ENCODE measurements at regions not wholly inside any gene's neighbourhood (a gene's known extent, or its start where the extent isn't known, plus 50 kb on each side); places are given as distances from the start of the nearest gene placed in this dataset.

- DNase-seq = no peak
These were observed 245.4 kb upstream of the TFPI start for GRCh38 chr2:187799601-187800000.

- no peak for DNase-seq
These were observed 249.6 kb upstream of the TFPI start for GRCh38 chr2:187803816-187804215.

GRCh38 chr2:187815113-187815512 is 260.9 kb upstream of the TFPI start:
- DNase-seq = no peak

GRCh38 chr2:187819624-187820023 is 265.4 kb upstream of the TFPI start:
- DNase-seq = no peak

- DNase-seq = no peak
These were observed 270.9 kb upstream of the TFPI start for GRCh38 chr2:187825108-187825507.

GRCh38 chr2:187826023-187826422 is 271.8 kb upstream of the TFPI start:
- no peak for DNase-seq

- no peak for DNase-seq
These were observed 280.6 kb upstream of the TFPI start for GRCh38 chr2:187834787-187835186.

- no peak for DNase-seq
These were observed 284.5 kb upstream of the TFPI start for GRCh38 chr2:187838690-187839089.

- no peak for DNase-seq
These were observed 288.1 kb upstream of the TFPI start for GRCh38 chr2:187842315-187842714.

GRCh38 chr2:187842978-187843847 is 289.0 kb upstream of the TFPI start:
- no peak for DNase-seq

- no peak for DNase-seq
These were observed 293.3 kb upstream of the TFPI start for GRCh38 chr2:187847245-187848208.

GRCh38 chr2:187851955-187852561 is 297.8 kb upstream of the TFPI start:
- DNase-seq = no peak

- no peak for DNase-seq
These were observed 299.2 kb upstream of the TFPI start for GRCh38 chr2:187853381-187853791.

GRCh38 chr2:187854801-187855200 is 300.6 kb upstream of the TFPI start:
- DNase-seq = no peak

- no peak for DNase-seq
These were observed 301.5 kb upstream of the TFPI start for GRCh38 chr2:187855689-187856088.

- no peak for DNase-seq
These were observed 303.6 kb upstream of the TFPI start for GRCh38 chr2:187857826-187858225.

GRCh38 chr2:187862715-187863114 is 308.5 kb upstream of the TFPI start:
- no peak for DNase-seq

- DNase-seq = no peak
These were observed 310.8 kb upstream of the TFPI start for GRCh38 chr2:187865025-187865424.

GRCh38 chr2:187867165-187867564 is 312.9 kb upstream of the TFPI start:
- no peak for DNase-seq

- DNase-seq = no peak
These were observed 315.0 kb upstream of the TFPI start for GRCh38 chr2:187869195-187869594.

- no peak for DNase-seq
These were observed 317.3 kb upstream of the TFPI start for GRCh38 chr2:187871506-187871905.

- DNase-seq = no peak
These were observed 318.9 kb upstream of the TFPI start for GRCh38 chr2:187873132-187873531.

- DNase-seq = no peak
These were observed 320.6 kb upstream of the TFPI start for GRCh38 chr2:187874786-187875185.

Data from SIG-M5 (cell line).